ENCODE measurements at regions not wholly inside any gene's neighbourhood (a gene's known extent, or its start where the extent isn't known, plus 50 kb on each side); places are given as distances from the start of the nearest gene placed in this dataset.

- FAIRE-seq (no peak), DNase-seq (ENCODE audit: low spot score) (no peak)
These were observed 157.1 kb upstream of the CST7 start for GRCh38 chr20:24791953-24792352.

- FAIRE-seq, result no peak
- DNase-seq (ENCODE audit: low spot score), result no peak
These were observed 156.2 kb upstream of the CST7 start for GRCh38 chr20:24792641-24793495.

GRCh38 chr20:24795436-24795835 lies 153.6 kb upstream of the CST7 start:
- peak; percentile 21 for DNase-seq (ENCODE audit: low spot score)
- FAIRE-seq, result no peak

- DNase-seq (ENCODE audit: low spot score), result no peak
- no peak for FAIRE-seq
These were observed 152.8 kb upstream of the CST7 start for GRCh38 chr20:24796236-24796635.

GRCh38 chr20:24797113-24797512 lies 152.0 kb upstream of the CST7 start:
- FAIRE-seq (no peak), DNase-seq (ENCODE audit: low spot score) (no peak)

- DNase-seq (ENCODE audit: low spot score), result no peak
- no peak for FAIRE-seq
These were observed 151.1 kb upstream of the CST7 start for GRCh38 chr20:24797745-24798655.

GRCh38 chr20:24798930-24799705 lies 150.0 kb upstream of the CST7 start:
- DNase-seq (ENCODE audit: low spot score), result peak; percentile 19
- FAIRE-seq, result no peak

- no peak for FAIRE-seq
- DNase-seq (ENCODE audit: low spot score), result no peak
These were observed 149.0 kb upstream of the CST7 start for GRCh38 chr20:24799971-24800580.

- no peak for FAIRE-seq
- DNase-seq (ENCODE audit: low spot score), result no peak
These were observed 146.7 kb upstream of the CST7 start for GRCh38 chr20:24802286-24802820.

GRCh38 chr20:24804481-24805206 lies 144.4 kb upstream of the CST7 start:
- FAIRE-seq (no peak), DNase-seq (ENCODE audit: low spot score) (no peak)

GRCh38 chr20:24805456-24806238 lies 143.4 kb upstream of the CST7 start:
- FAIRE-seq, result no peak
- no peak for DNase-seq (ENCODE audit: low spot score)

GRCh38 chr20:24806705-24807676 lies 142.1 kb upstream of the CST7 start:
- no peak for DNase-seq (ENCODE audit: low spot score)
- no peak for FAIRE-seq

- DNase-seq (ENCODE audit: low spot score), result no peak
- FAIRE-seq, result no peak
These were observed 140.5 kb upstream of the CST7 start for GRCh38 chr20:24808616-24809015.

GRCh38 chr20:24809606-24810005 lies 139.5 kb upstream of the CST7 start:
- DNase-seq (ENCODE audit: low spot score) (no peak), FAIRE-seq (no peak)

GRCh38 chr20:24810676-24811407 lies 138.2 kb upstream of the CST7 start:
- no peak for FAIRE-seq
- DNase-seq (ENCODE audit: low spot score), result no peak

- FAIRE-seq (no peak), DNase-seq (ENCODE audit: low spot score) (no peak)
These were observed 136.7 kb upstream of the CST7 start for GRCh38 chr20:24812373-24812772.

- DNase-seq (ENCODE audit: low spot score) (no peak), FAIRE-seq (no peak)
These were observed 136.0 kb upstream of the CST7 start for GRCh38 chr20:24813080-24813479.

GRCh38 chr20:24813496-24813895 lies 135.6 kb upstream of the CST7 start:
- no peak for DNase-seq (ENCODE audit: low spot score)
- FAIRE-seq, result no peak

Data from RCC 7860 (cell line).